Tibial artery (tissue), 4 donors: ENCODE measurements at regions not wholly inside any gene's neighbourhood (a gene's known extent, or its start where the extent isn't known, plus 50 kb on each side); places are given as distances from the start of the nearest gene placed in this dataset.

Experiments
- DNase-seq, 2 donors: peaks; one replicate each; pipeline ENCODE4 v3.0.0-alpha.2; 2019
- H3K27ac ChIP-seq, 2 donors: fragments of 200-600 bp; sonication (generic) in 1 of 2; 1 replicate in 1 of 2; 2 replicates in 1 of 2; pipeline ENCODE4 v1.5.1; 2018 to 2019; ENCODE audit warnings: mild to moderate bottlenecking in 1 of 2
- H3K27me3 ChIP-seq, 2 donors: fragments of 200-600 bp; sonication (generic) in 1 of 2; one replicate each; pipeline versions ENCODE4 v1.5.1 to v1.6.0; 2016 to 2019
- H3K36me3 ChIP-seq, 3 donors: fragments of 200-600 bp; sonication (generic) in 2 of 3; one replicate each; pipeline ENCODE4 v1.5.1; 2016 to 2019; ENCODE audit warnings: mild to moderate bottlenecking in 2 of 3
- H3K4me1 ChIP-seq, 4 donors: fragments of 200-600 bp; sonication (generic) in 2 of 4; 1 replicate in 3 of 4; 2 replicates in 1 of 4; pipeline ENCODE4 v1.5.1; 2016 to 2019
- H3K4me3 ChIP-seq, 2 donors: fragments of 200-600 bp; sonication (generic) in 1 of 2; 1 replicate in 1 of 2; 2 replicates in 1 of 2; pipeline ENCODE4 v1.5.1; 2018 to 2019; ENCODE audit warnings: mild to moderate bottlenecking in 2 of 2
- H3K9me3 ChIP-seq, 3 donors: fragments of 200-600 bp; sonication (generic) in 1 of 3; one replicate each; pipeline ENCODE4 v1.5.1; 2016 to 2019
- intact Hi-C: fragments of 100-400 bp; cut with DNase I; formaldehyde crosslinking; loops from one replicate; pipeline ENCODE4 v1.15.0; 2023; ENCODE audit warnings: low total_unique reads
- TF ChIP-seq, protein P1 (sequence below), 2 experiments: fragments of 200-600 bp in 1 of 2; fragments of 450-650 bp in 1 of 2; IDR thresholded peaks; one replicate each; pipeline ENCODE4 v1.5.1; 2017 to 2019; ENCODE audit warnings: antibody characterized with exemption in 2 of 2, mild to moderate bottlenecking in 1 of 2, moderate library complexity in 1 of 2

DNA sequence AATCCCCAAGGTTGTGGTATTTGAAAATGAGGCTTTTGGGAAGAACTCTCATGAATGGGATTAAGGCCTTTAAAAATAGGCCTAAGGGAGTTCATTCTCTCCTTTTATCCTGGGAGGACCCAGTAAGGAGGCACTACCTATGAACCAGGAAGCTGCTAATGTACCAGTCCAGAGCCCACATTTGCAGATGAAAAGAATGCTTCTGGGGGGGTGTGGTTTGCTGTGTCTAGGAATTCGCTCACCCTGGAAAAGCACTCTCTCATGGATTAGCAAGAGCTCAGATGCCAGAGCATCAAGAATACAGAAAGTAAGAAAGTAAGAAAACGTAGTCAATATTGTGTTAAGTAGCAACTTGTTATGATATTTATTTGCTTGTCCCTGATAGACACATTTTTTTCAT lies 785.7 kb upstream of the GYPC start:
- H3K36me3 ChIP-seq: no peaks in the 10 kb centered on the region
- TF ChIP-seq, protein P1, sequence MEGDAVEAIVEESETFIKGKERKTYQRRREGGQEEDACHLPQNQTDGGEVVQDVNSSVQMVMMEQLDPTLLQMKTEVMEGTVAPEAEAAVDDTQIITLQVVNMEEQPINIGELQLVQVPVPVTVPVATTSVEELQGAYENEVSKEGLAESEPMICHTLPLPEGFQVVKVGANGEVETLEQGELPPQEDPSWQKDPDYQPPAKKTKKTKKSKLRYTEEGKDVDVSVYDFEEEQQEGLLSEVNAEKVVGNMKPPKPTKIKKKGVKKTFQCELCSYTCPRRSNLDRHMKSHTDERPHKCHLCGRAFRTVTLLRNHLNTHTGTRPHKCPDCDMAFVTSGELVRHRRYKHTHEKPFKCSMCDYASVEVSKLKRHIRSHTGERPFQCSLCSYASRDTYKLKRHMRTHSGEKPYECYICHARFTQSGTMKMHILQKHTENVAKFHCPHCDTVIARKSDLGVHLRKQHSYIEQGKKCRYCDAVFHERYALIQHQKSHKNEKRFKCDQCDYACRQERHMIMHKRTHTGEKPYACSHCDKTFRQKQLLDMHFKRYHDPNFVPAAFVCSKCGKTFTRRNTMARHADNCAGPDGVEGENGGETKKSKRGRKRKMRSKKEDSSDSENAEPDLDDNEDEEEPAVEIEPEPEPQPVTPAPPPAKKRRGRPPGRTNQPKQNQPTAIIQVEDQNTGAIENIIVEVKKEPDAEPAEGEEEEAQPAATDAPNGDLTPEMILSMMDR (IDR thresholded peaks at IDR 0.05): no peak
- no peak overlapping the region for H3K27ac ChIP-seq
- H3K4me3 ChIP-seq: no peak overlapping the region
- no peaks in the 10 kb centered on the region for H3K4me1 ChIP-seq
- H3K27me3 ChIP-seq: no peaks in the 10 kb centered on the region
- DNase-seq: no peak
- no peaks in the 10 kb centered on the region for H3K9me3 ChIP-seq
- intact Hi-C loops: no loop called here

- H3K9me3 ChIP-seq: no peaks in the 10 kb centered on the region
- no peaks in the 10 kb centered on the region for H3K4me1 ChIP-seq
- H3K4me3 ChIP-seq: no peak overlapping the region
- intact Hi-C loops: no loop called here
- no peaks in the 10 kb centered on the region for H3K36me3 ChIP-seq
- no peaks in the 10 kb centered on the region for H3K27me3 ChIP-seq
- DNase-seq: no peak
- TF ChIP-seq, protein P1 (IDR thresholded peaks at IDR 0.05): no peak
- H3K27ac ChIP-seq: no peak overlapping the region
These were observed 785.2 kb upstream of the GYPC start for GRCh38 chr2:125870746-125871145.

- Histone ChIP-seq H3K4me3 (no peak overlapping the region), H3K27ac (no peak overlapping the region), H3K27me3 (no peaks in the 10 kb centered on the region), H3K36me3 (no peaks in the 10 kb centered on the region), H3K9me3 (no peaks in the 10 kb centered on the region), H3K4me1 (no peaks in the 10 kb centered on the region)
- TF ChIP-seq, protein P1 (IDR thresholded peaks at IDR 0.05): no peak
- intact Hi-C loops: no loop called here
- no peak for DNase-seq
These were observed 781.4 kb upstream of the GYPC start for GRCh38 chr2:125874564-125874963.

- Histone ChIP-seq H3K4me3 (no peak overlapping the region), H3K27me3 (no peaks in the 10 kb centered on the region), H3K27ac (no peak overlapping the region), H3K36me3 (no peaks in the 10 kb centered on the region), H3K9me3 (peaks cover 0 to 12% (median 9%) of the 10 kb centered on the region in 3 donors), H3K4me1 (no peaks in the 10 kb centered on the region)
- TF ChIP-seq, protein P1 (IDR thresholded peaks at IDR 0.05): no peak
- intact Hi-C loops: no loop called here
- no peak for DNase-seq
These were observed 770.6 kb upstream of the GYPC start for GRCh38 chr2:125885340-125885739.

GRCh38 chr2:125886153-125886552 lies 769.8 kb upstream of the GYPC start:
- intact Hi-C loops: no loop called here
- Histone ChIP-seq H3K9me3 (peaks cover 0 to 12% (median 9%) of the 10 kb centered on the region in 3 donors), H3K27ac (no peak overlapping the region), H3K4me3 (no peak overlapping the region), H3K27me3 (no peaks in the 10 kb centered on the region), H3K4me1 (no peaks in the 10 kb centered on the region), H3K36me3 (no peaks in the 10 kb centered on the region)
- DNase-seq: no peak
- TF ChIP-seq, protein P1 (IDR thresholded peaks at IDR 0.05): no peak

DNA sequence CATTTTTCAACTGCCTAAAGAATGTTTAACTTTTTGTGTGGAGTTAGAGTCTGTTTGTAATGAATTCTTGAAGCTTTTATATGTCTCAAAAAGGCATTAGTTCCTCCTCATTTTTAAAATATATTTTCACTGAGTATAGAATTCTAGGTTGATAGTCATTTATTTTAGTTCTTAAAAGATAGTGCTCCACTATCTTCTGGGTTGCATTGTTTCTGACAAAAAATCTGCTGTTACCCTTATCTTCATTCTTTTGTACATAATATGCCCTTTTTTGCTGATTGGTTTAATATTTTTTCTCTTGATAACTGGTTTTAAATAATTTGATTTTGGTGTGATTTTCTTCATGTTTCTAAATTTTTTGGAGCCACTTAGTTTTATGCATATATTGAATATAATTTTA lies 754.7 kb upstream of the GYPC start:
- H3K9me3 ChIP-seq: no peaks in the 10 kb centered on the region
- no peaks in the 10 kb centered on the region for H3K4me1 ChIP-seq
- H3K27ac ChIP-seq: no peak overlapping the region
- H3K4me3 ChIP-seq: no peak overlapping the region
- no peak for DNase-seq
- intact Hi-C loops: no loop called here
- no peaks in the 10 kb centered on the region for H3K36me3 ChIP-seq
- H3K27me3 ChIP-seq: no peaks in the 10 kb centered on the region
- TF ChIP-seq, protein P1 (IDR thresholded peaks at IDR 0.05): no peak
